ENCODE measurements at regions not wholly inside any gene's neighbourhood (a gene's known extent, or its start where the extent isn't known, plus 50 kb on each side); places are given as distances from the start of the nearest gene placed in this dataset.

DNA sequence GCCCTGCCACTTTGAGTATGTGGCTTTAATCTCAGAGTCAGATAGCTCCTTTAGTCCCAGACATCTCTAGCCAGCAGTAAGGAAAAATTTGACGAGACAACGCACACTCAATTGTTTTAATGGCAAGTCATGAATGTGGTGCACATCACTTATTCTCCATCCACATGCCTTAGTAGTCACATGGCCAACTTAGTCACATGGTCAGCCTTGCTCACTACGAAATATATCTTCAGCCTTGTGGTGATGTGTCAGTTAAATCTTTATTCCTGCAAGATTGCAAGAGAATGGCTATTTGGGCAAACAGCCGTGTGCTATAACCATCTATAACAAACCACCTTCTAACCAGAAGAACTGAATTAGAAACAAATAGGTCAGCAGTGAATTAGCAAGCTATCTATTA lies 871.1 kb upstream of the CELF2 start:
- no peaks in the 10 kb centered on the region for H3K4me1 ChIP-seq (ENCODE audit: control insufficient read depth in 4 of 4, insufficient read depth in 4 of 4, low read length in 3 of 4)
- no peak for DNase-seq (ENCODE audit: low spot score)
- WGBS = 78% methylated on average over 4 of the region's 4 CpGs
- H3K4me3 ChIP-seq (ENCODE audit: low read depth in 1 of 3, low read length in 3 of 3) = no peak overlapping the region
- no peak overlapping the region for H3K27ac ChIP-seq (ENCODE audit: low read depth in 1 of 2, low read length in 2 of 2)
- H3K9me3 ChIP-seq (ENCODE audit: control insufficient read depth in 4 of 4, low read length in 3 of 4) = no peaks in the 10 kb centered on the region
- no peaks in the 10 kb centered on the region for H3K27me3 ChIP-seq (ENCODE audit: control insufficient read depth in 4 of 4, insufficient read depth in 4 of 4, low read length in 3 of 4)
- H3K36me3 ChIP-seq (ENCODE audit: control insufficient read depth in 4 of 4, insufficient read depth in 3 of 4, low read depth in 1 of 4, low read length in 3 of 4) = no peaks in the 10 kb centered on the region
- TF ChIP-seq YY1 (IDR thresholded peaks at IDR 0.05) (no peak), JUND (IDR thresholded peaks at IDR 0.05) (no peak), FOXA1 (IDR thresholded peaks at IDR 0.05) (no peak), FOXA2 (IDR thresholded peaks at IDR 0.05) (no peak), NR2F2 (IDR thresholded peaks at IDR 0.05) (no peak), RAD21 (IDR thresholded peaks at IDR 0.05) (no peak), SP1 (IDR thresholded peaks at IDR 0.05) (no peak), HNF4A (conservative IDR thresholded peaks at IDR 0.05) (no peak), TAF1 (conservative IDR thresholded peaks at IDR 0.05) (no peak), RXRA (IDR thresholded peaks at IDR 0.05) (no peak)
- TF ChIP-seq, protein P1, sequence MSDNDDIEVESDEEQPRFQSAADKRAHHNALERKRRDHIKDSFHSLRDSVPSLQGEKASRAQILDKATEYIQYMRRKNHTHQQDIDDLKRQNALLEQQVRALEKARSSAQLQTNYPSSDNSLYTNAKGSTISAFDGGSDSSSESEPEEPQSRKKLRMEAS (IDR thresholded peaks at IDR 0.05) = no peak
- TF ChIP-seq, protein P2, sequence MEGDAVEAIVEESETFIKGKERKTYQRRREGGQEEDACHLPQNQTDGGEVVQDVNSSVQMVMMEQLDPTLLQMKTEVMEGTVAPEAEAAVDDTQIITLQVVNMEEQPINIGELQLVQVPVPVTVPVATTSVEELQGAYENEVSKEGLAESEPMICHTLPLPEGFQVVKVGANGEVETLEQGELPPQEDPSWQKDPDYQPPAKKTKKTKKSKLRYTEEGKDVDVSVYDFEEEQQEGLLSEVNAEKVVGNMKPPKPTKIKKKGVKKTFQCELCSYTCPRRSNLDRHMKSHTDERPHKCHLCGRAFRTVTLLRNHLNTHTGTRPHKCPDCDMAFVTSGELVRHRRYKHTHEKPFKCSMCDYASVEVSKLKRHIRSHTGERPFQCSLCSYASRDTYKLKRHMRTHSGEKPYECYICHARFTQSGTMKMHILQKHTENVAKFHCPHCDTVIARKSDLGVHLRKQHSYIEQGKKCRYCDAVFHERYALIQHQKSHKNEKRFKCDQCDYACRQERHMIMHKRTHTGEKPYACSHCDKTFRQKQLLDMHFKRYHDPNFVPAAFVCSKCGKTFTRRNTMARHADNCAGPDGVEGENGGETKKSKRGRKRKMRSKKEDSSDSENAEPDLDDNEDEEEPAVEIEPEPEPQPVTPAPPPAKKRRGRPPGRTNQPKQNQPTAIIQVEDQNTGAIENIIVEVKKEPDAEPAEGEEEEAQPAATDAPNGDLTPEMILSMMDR (IDR thresholded peaks at IDR 0.05; ENCODE audit: low read depth, low read length, missing input control) = no peak
- TF ChIP-seq, protein P3, sequence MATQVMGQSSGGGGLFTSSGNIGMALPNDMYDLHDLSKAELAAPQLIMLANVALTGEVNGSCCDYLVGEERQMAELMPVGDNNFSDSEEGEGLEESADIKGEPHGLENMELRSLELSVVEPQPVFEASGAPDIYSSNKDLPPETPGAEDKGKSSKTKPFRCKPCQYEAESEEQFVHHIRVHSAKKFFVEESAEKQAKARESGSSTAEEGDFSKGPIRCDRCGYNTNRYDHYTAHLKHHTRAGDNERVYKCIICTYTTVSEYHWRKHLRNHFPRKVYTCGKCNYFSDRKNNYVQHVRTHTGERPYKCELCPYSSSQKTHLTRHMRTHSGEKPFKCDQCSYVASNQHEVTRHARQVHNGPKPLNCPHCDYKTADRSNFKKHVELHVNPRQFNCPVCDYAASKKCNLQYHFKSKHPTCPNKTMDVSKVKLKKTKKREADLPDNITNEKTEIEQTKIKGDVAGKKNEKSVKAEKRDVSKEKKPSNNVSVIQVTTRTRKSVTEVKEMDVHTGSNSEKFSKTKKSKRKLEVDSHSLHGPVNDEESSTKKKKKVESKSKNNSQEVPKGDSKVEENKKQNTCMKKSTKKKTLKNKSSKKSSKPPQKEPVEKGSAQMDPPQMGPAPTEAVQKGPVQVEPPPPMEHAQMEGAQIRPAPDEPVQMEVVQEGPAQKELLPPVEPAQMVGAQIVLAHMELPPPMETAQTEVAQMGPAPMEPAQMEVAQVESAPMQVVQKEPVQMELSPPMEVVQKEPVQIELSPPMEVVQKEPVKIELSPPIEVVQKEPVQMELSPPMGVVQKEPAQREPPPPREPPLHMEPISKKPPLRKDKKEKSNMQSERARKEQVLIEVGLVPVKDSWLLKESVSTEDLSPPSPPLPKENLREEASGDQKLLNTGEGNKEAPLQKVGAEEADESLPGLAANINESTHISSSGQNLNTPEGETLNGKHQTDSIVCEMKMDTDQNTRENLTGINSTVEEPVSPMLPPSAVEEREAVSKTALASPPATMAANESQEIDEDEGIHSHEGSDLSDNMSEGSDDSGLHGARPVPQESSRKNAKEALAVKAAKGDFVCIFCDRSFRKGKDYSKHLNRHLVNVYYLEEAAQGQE (IDR thresholded peaks at IDR 0.05) = no peak
- H3K9ac ChIP-seq (ENCODE audit: low read depth in 1 of 2, low read length in 2 of 2) = no peak overlapping the region

DNA sequence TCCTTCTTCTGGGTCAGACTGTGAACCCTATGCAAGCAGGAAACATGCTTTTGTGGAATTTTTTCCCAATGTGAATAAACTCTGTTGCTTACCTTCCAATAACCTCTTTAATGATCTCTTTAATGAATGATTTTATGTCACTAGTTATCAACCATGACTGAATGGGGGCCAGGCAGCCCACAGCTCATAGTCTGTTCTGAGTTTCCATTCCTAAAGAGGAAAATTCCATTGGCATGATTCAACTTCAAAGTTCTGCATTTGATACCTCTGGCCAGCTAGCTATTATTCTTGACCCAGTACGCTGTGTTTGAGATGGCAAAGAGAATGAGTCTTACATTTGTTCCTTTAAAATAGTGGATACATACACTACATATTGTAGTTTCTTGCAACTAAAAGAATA lies 867.8 kb upstream of the CELF2 start:
- no peak for DNase-seq (ENCODE audit: low spot score)
- Histone ChIP-seq H3K9ac (ENCODE audit: low read depth in 1 of 2, low read length in 2 of 2) (no peak overlapping the region), H3K4me3 (ENCODE audit: low read depth in 1 of 3, low read length in 3 of 3) (no peak overlapping the region), H3K4me1 (ENCODE audit: control insufficient read depth in 4 of 4, insufficient read depth in 4 of 4, low read length in 3 of 4) (no peaks in the 10 kb centered on the region), H3K27ac (ENCODE audit: low read depth in 1 of 2, low read length in 2 of 2) (no peak overlapping the region), H3K27me3 (ENCODE audit: control insufficient read depth in 4 of 4, insufficient read depth in 4 of 4, low read length in 3 of 4) (no peaks in the 10 kb centered on the region), H3K36me3 (ENCODE audit: control insufficient read depth in 4 of 4, insufficient read depth in 3 of 4, low read depth in 1 of 4, low read length in 3 of 4) (no peaks in the 10 kb centered on the region), H3K9me3 (ENCODE audit: control insufficient read depth in 4 of 4, low read length in 3 of 4) (no peaks in the 10 kb centered on the region)
- 77% methylated on average over 1 of the region's 1 CpG for WGBS
- no peak for TF ChIP-seq EGR1 (IDR thresholded peaks at IDR 0.05; ENCODE audit: low read depth in 2 of 2)
